HFFc6 (cell line): ENCODE measurements at regions not wholly inside any gene's neighbourhood (a gene's known extent, or its start where the extent isn't known, plus 50 kb on each side); places are given as distances from the start of the nearest gene placed in this dataset.

Experiments
- DNase-seq: peaks from one replicate; pipeline ENCODE4 v3.0.0-alpha.2; 2018
- H3K27ac Mint-ChIP-seq: 2 replicates; pipeline ENCODE4 v1.8.0; 2020; ENCODE audit warnings: mild to moderate bottlenecking, mixed read lengths
- H3K27me3 Mint-ChIP-seq: 2 replicates; pipeline ENCODE4 v1.8.0; 2021; ENCODE audit warnings: mild to moderate bottlenecking, moderate library complexity, mixed read lengths; ENCODE audit not compliant: insufficient read depth
- H3K36me3 Mint-ChIP-seq: 2 replicates; pipeline ENCODE4 v1.8.0; 2021; ENCODE audit warnings: low read depth, mixed read lengths
- H3K4me1 Mint-ChIP-seq: 2 replicates; pipeline ENCODE4 v1.8.0; 2020; ENCODE audit warnings: low read depth, mixed read lengths
- H3K4me3 Mint-ChIP-seq: 2 replicates; pipeline ENCODE4 v1.8.0; 2020; ENCODE audit warnings: mild to moderate bottlenecking, moderate library complexity, mixed read lengths
- H3K9me3 Mint-ChIP-seq: 2 replicates; pipeline ENCODE4 v1.8.0; 2020; ENCODE audit warnings: mild to moderate bottlenecking, mixed read lengths
- CTCF ChIP-seq: fragments of 200-600 bp; sonication (generic); IDR thresholded peaks from 2 replicates; pipeline ENCODE4 v1.5.0; 2021; ENCODE audit warnings: antibody characterized with exemption, mild to moderate bottlenecking

GRCh38 chr15:57821826-57822225 is 115.3 kb downstream of the POLR2M start:
- H3K9me3 Mint-ChIP-seq = no peaks in the 10 kb centered on the region; the same call in 1 of the 2 replicates
- H3K36me3 Mint-ChIP-seq = no peaks in the 10 kb centered on the region
- H3K27me3 Mint-ChIP-seq = peaks cover 9% of the 10 kb centered on the region
- H3K4me1 Mint-ChIP-seq = peaks cover 8% of the 10 kb centered on the region; the same call in 1 of the 2 replicates
- no peak overlapping the region for H3K4me3 Mint-ChIP-seq
- DNase-seq = no peak
- TF ChIP-seq CTCF = no peak
- no peak overlapping the region for H3K27ac Mint-ChIP-seq

- no peak for DNase-seq
- no peak overlapping the region for H3K27ac Mint-ChIP-seq
- TF ChIP-seq CTCF = no peak
- no peaks in the 10 kb centered on the region; the same call in 1 of the 2 replicates for H3K9me3 Mint-ChIP-seq
- peaks cover 8% of the 10 kb centered on the region; the same call in 1 of the 2 replicates for H3K4me1 Mint-ChIP-seq
- H3K27me3 Mint-ChIP-seq = peaks cover 7% of the 10 kb centered on the region
- H3K4me3 Mint-ChIP-seq = no peak overlapping the region
- no peaks in the 10 kb centered on the region for H3K36me3 Mint-ChIP-seq
Observed at GRCh38 chr15:57823325-57823882, 116.9 kb downstream of the POLR2M start.

GRCh38 chr15:57824186-57824585 is 117.7 kb downstream of the POLR2M start:
- Mint-ChIP-seq H3K4me1 (peaks cover 8% of the 10 kb centered on the region; the same call in 1 of the 2 replicates), H3K27me3 (peaks cover 7% of the 10 kb centered on the region), H3K9me3 (no peaks in the 10 kb centered on the region; the same call in 1 of the 2 replicates), H3K4me3 (no peak overlapping the region), H3K36me3 (no peaks in the 10 kb centered on the region), H3K27ac (no peak overlapping the region)
- DNase-seq = no peak
- TF ChIP-seq CTCF = no peak

GRCh38 chr15:57827021-57827420 is 120.5 kb downstream of the POLR2M start:
- no peak for TF ChIP-seq CTCF
- H3K27me3 Mint-ChIP-seq = peaks cover 12% of the 10 kb centered on the region
- no peaks in the 10 kb centered on the region for H3K9me3 Mint-ChIP-seq
- DNase-seq = no peak
- no peak overlapping the region for H3K4me3 Mint-ChIP-seq
- no peaks in the 10 kb centered on the region for H3K4me1 Mint-ChIP-seq
- no peak overlapping the region for H3K27ac Mint-ChIP-seq
- H3K36me3 Mint-ChIP-seq = no peaks in the 10 kb centered on the region

- DNase-seq = no peak
- TF ChIP-seq CTCF = no peak
- Mint-ChIP-seq H3K9me3 (no peaks in the 10 kb centered on the region), H3K4me1 (no peaks in the 10 kb centered on the region), H3K4me3 (no peak overlapping the region), H3K27me3 (peaks cover 10% of the 10 kb centered on the region), H3K36me3 (no peaks in the 10 kb centered on the region), H3K27ac (no peak overlapping the region)
Observed at GRCh38 chr15:57827971-57828370, 121.5 kb downstream of the POLR2M start.
